OCI-LY1 (cell line): ENCODE measurements at regions not wholly inside any gene's neighbourhood (a gene's known extent, or its start where the extent isn't known, plus 50 kb on each side); places are given as distances from the start of the nearest gene placed in this dataset.
"Not testable (repeated sequence)": the region's sequence is repeated elsewhere in the genome, so short reads cannot be mapped to it uniquely, and the experiment has no call there.

Source experiments
- H2AFZ ChIP-seq: fragments of 200-600 bp; sonication (generic), shearing (Covaris generic); 2 replicates; pipeline ENCODE4 v1.6.0; 2014; ENCODE audit warnings: antibody characterized with exemption, mild to moderate bottlenecking, low read length
- H3F3A ChIP-seq: fragments of 200-600 bp; sonication (generic), shearing (Covaris generic); 2 replicates; pipeline ENCODE4 v1.6.0; 2014; ENCODE audit warnings: mild to moderate bottlenecking, antibody characterized with exemption, low read length, moderate library complexity; ENCODE audit not compliant: insufficient read depth
- H3K27ac ChIP-seq: fragments of 200-600 bp; sonication (generic); 2 replicates; pipeline ENCODE4 v1.5.1; 2014; ENCODE audit warnings: low read length, mixed run types, mild to moderate bottlenecking, low read depth; ENCODE audit not compliant: poor library complexity, severe bottlenecking
- H3K27me3 ChIP-seq: fragments of 200-600 bp; sonication (generic); 2 replicates; pipeline ENCODE4 v1.6.0; 2014; ENCODE audit warnings: antibody characterized with exemption, mild to moderate bottlenecking, low read length, moderate library complexity; ENCODE audit not compliant: insufficient read depth
- H3K36me3 ChIP-seq: fragments of 200-600 bp; sonication (generic); 2 replicates; pipeline ENCODE4 v1.6.1; 2014; ENCODE audit warnings: mild to moderate bottlenecking, antibody characterized with exemption, low read length, moderate library complexity, mixed read lengths; ENCODE audit not compliant: insufficient read depth
- H3K4me1 ChIP-seq: fragments of 200-600 bp; sonication (generic); 2 replicates; pipeline ENCODE4 v1.5.1; 2014; ENCODE audit warnings: mild to moderate bottlenecking, low read length, moderate library complexity; ENCODE audit not compliant: insufficient read depth, severe bottlenecking
- H3K4me2 ChIP-seq: fragments of 200-600 bp; sonication (generic), shearing (Covaris generic); 2 replicates; pipeline ENCODE4 v1.6.1; 2014; ENCODE audit warnings: low read length
- H3K4me3 ChIP-seq: fragments of 200-600 bp; sonication (generic); 2 replicates; pipeline ENCODE4 v1.5.1; 2014; ENCODE audit warnings: low read length, low read depth, mild to moderate bottlenecking, mixed read lengths; ENCODE audit not compliant: poor library complexity, severe bottlenecking
- H3K79me2 ChIP-seq: fragments of 200-600 bp; shearing (Covaris generic); 2 replicates; pipeline ENCODE4 v1.6.1; 2016; ENCODE audit warnings: mixed run types, low read length, mixed read lengths; ENCODE audit not compliant: insufficient read depth
- H3K9ac ChIP-seq: fragments of 200-600 bp; sonication (generic), shearing (Covaris generic); 2 replicates; pipeline ENCODE4 v1.6.1; 2014; ENCODE audit warnings: mild to moderate bottlenecking, low read length, mixed read lengths
- H3K9me2 ChIP-seq: fragments of 200-600 bp; sonication (generic), shearing (Covaris generic); 2 replicates; pipeline ENCODE4 v1.6.1; 2014; ENCODE audit warnings: low read depth, mild to moderate bottlenecking, low read length, mixed read lengths
- H3K9me3 ChIP-seq: fragments of 200-600 bp; shearing (Covaris generic); 2 replicates; pipeline ENCODE4 v1.6.1; 2014; ENCODE audit warnings: low read length, mixed read lengths
- H4K20me1 ChIP-seq: fragments of 200-600 bp; sonication (generic), shearing (Covaris generic); 2 replicates; pipeline ENCODE4 v1.6.0; 2016; ENCODE audit warnings: mild to moderate bottlenecking, low read length; ENCODE audit not compliant: insufficient read depth
- EZH2 ChIP-seq: fragments of 200-600 bp; sonication (generic), shearing (Covaris generic); IDR thresholded peaks from 2 replicates; pipeline ENCODE4 v1.8.0; 2017; ENCODE audit warnings: borderline replicate concordance, mixed run types, mild to moderate bottlenecking, antibody characterized with exemption, low read length, moderate library complexity, mixed read lengths
- TF ChIP-seq, protein P1 (sequence below): fragments of 200-600 bp; sonication (generic), shearing (Covaris generic); IDR thresholded peaks from 2 replicates; pipeline ENCODE4 v1.5.1; 2017; ENCODE audit warnings: mild to moderate bottlenecking, antibody characterized with exemption, low read length, moderate library complexity, mixed read lengths

DNA sequence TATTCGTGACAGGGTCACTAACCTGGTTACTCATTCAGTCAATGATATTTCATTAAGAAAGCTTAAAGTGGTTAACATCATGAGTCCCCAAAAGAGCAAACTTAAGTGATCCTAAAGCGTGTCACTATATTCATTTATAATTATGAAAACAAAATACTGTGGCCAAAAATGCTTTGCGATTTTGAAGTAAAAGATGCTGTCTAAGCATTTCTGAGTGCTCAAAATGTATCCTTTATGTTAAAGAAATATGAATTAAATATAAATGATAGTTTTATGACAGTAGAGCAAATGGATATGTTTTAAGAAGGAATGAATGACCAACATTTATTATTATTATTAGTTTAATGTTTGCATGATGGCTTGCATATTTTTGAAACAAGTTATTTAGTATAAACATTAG lies 72.6 kb upstream of the CDC42EP3 start:
- no peak overlapping the region for H3K9ac ChIP-seq
- H3K4me3 ChIP-seq = no peak overlapping the region
- H3K27me3 ChIP-seq = no peaks in the 10 kb centered on the region
- H2AFZ ChIP-seq = no peak overlapping the region
- no peak overlapping the region for H3K4me2 ChIP-seq
- H3K9me2 ChIP-seq = no peaks in the 10 kb centered on the region
- no peak for TF ChIP-seq EZH2
- TF ChIP-seq, protein P1, sequence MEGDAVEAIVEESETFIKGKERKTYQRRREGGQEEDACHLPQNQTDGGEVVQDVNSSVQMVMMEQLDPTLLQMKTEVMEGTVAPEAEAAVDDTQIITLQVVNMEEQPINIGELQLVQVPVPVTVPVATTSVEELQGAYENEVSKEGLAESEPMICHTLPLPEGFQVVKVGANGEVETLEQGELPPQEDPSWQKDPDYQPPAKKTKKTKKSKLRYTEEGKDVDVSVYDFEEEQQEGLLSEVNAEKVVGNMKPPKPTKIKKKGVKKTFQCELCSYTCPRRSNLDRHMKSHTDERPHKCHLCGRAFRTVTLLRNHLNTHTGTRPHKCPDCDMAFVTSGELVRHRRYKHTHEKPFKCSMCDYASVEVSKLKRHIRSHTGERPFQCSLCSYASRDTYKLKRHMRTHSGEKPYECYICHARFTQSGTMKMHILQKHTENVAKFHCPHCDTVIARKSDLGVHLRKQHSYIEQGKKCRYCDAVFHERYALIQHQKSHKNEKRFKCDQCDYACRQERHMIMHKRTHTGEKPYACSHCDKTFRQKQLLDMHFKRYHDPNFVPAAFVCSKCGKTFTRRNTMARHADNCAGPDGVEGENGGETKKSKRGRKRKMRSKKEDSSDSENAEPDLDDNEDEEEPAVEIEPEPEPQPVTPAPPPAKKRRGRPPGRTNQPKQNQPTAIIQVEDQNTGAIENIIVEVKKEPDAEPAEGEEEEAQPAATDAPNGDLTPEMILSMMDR = no peak
- no peaks in the 10 kb centered on the region for H3K36me3 ChIP-seq
- H4K20me1 ChIP-seq = no peaks in the 10 kb centered on the region
- no peak overlapping the region for H3K27ac ChIP-seq
- H3K79me2 ChIP-seq = no peaks in the 10 kb centered on the region
- H3K4me1 ChIP-seq = no peaks in the 10 kb centered on the region
- H3F3A ChIP-seq = no peaks in the 10 kb centered on the region
- no peaks in the 10 kb centered on the region for H3K9me3 ChIP-seq

DNA sequence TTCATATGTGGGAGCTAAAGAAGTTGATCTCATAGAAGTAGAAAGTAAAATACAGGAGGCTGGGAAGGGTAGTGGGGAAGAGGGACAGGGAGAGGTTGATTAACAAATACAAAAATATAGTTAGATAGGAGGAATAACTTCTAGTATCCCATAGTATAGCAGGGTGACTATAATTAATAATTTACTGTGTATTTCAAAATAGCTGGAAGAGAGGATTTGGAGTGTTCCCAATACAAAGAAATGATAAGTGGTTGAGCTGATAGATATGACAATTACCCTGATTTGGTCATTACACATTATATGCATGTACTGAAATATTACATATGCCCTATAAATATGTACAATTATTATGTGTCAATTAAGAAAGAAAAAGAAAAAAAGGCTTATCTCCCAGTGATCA lies 73.5 kb upstream of the CDC42EP3 start:
- H3K79me2 ChIP-seq, H4K20me1 ChIP-seq, H2AFZ ChIP-seq, H3F3A ChIP-seq, H3K4me3 ChIP-seq, H3K4me1 ChIP-seq, H3K27me3 ChIP-seq, H3K4me2 ChIP-seq, H3K9me2 ChIP-seq, H3K36me3 ChIP-seq, H3K27ac ChIP-seq, H3K9me3 ChIP-seq, H3K9ac ChIP-seq: not testable (repeated sequence)

DNA sequence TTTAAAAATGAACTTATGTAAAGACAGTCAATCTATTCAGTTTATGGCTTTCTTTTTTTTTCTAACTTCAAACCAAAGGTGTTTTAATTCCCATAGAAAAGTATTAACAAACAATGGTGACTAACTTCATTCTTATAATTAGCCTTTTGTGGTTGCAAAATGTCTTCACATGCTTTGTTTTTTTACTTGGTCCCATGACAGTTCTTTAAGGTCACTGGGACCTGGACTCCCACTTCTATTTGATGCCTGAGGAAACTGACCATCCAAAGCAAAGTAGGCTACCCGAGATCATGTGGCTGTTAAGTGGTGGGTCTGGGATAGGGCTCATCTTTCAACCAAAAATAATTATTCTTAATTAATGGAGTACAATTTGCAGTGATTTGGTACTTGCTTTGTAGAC lies 74.6 kb upstream of the CDC42EP3 start:
- not testable (repeated sequence) for H3K4me2 ChIP-seq, H2AFZ ChIP-seq, H3K4me1 ChIP-seq, H3K79me2 ChIP-seq, H3K4me3 ChIP-seq, H3K27ac ChIP-seq, H4K20me1 ChIP-seq, H3K9me2 ChIP-seq, H3K36me3 ChIP-seq, H3F3A ChIP-seq, H3K27me3 ChIP-seq, H3K9me3 ChIP-seq, H3K9ac ChIP-seq

DNA sequence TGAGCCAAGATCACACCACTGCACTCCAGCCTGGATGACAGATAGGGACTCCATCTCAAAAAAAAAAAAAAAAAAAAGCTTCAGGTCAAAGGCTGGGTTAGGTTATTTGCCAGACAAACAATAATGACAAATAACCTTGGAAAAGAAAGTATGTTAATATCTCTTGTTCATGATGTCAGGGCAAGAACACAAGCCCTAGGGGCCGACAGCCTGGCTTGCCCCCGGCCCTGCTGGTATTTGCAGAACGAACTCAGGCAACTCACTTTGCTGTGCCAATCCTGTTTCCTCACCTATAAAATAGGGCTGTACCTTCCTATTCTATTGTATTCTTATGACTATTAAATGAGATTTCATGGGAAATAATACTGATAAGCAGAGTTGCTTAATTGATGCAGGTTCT lies 75.4 kb upstream of the CDC42EP3 start:
- Histone ChIP-seq H4K20me1 (no peaks in the 10 kb centered on the region), H3K36me3 (no peaks in the 10 kb centered on the region), H3K4me1 (no peaks in the 10 kb centered on the region), H3K9ac (no peak overlapping the region), H2AFZ (no peak overlapping the region), H3K4me3 (no peak overlapping the region), H3K4me2 (no peak overlapping the region), H3K79me2 (no peaks in the 10 kb centered on the region), H3K9me3 (no peaks in the 10 kb centered on the region), H3F3A (no peaks in the 10 kb centered on the region), H3K9me2 (no peaks in the 10 kb centered on the region), H3K27me3 (no peaks in the 10 kb centered on the region), H3K27ac (no peak overlapping the region)
- TF ChIP-seq, protein P1 = no peak
- TF ChIP-seq EZH2 = no peak
